HG03060 (cell line): ENCODE measurements at regions not wholly inside any gene's neighbourhood (a gene's known extent, or its start where the extent isn't known, plus 50 kb on each side); places are given as distances from the start of the nearest gene placed in this dataset.

Experiments
- ATAC-seq: cut with Tn5 transposase; IDR thresholded peaks from one replicate; pipeline ENCODE4 v1.9.1; 2021; ENCODE audit warnings: low read depth, moderate number of reproducible peaks; ENCODE audit not compliant: unreplicated experiment

GRCh38 chr5:165735388-165735787, 2230.0 kb downstream of the MAT2B start:
- no peak for ATAC-seq

GRCh38 chr5:165739079-165739741, 2233.8 kb downstream of the MAT2B start:
- ATAC-seq, result no peak

- ATAC-seq, result no peak
These were observed 2252.4 kb downstream of the MAT2B start for GRCh38 chr5:165757791-165758190.

GRCh38 chr5:165775111-165775510, 2269.7 kb downstream of the MAT2B start:
- ATAC-seq, result no peak

- no peak for ATAC-seq
These were observed 2274.1 kb downstream of the MAT2B start for GRCh38 chr5:165779505-165779904.

GRCh38 chr5:165780901-165781300, 2275.5 kb downstream of the MAT2B start:
- ATAC-seq, result no peak

GRCh38 chr5:165781738-165782137, 2276.3 kb downstream of the MAT2B start:
- ATAC-seq, result no peak

GRCh38 chr5:165783024-165783423, 2277.6 kb downstream of the MAT2B start:
- no peak for ATAC-seq

GRCh38 chr5:165786073-165786472, 2280.7 kb downstream of the MAT2B start:
- no peak for ATAC-seq

- ATAC-seq, result no peak
These were observed 2289.7 kb downstream of the MAT2B start for GRCh38 chr5:165795073-165795472.

- no peak for ATAC-seq
These were observed 2300.3 kb downstream of the MAT2B start for GRCh38 chr5:165805756-165806155.

- ATAC-seq, result no peak
These were observed 2302.9 kb downstream of the MAT2B start for GRCh38 chr5:165808335-165808734.

- no peak for ATAC-seq
These were observed 2304.5 kb downstream of the MAT2B start for GRCh38 chr5:165809914-165810313.

GRCh38 chr5:165829504-165829903, 2324.1 kb downstream of the MAT2B start:
- ATAC-seq, result no peak

GRCh38 chr5:165834891-165835290, 2329.5 kb downstream of the MAT2B start:
- no peak for ATAC-seq

- ATAC-seq, result no peak
These were observed 2330.6 kb downstream of the MAT2B start for GRCh38 chr5:165836046-165836445.

- ATAC-seq, result no peak
These were observed 2331.9 kb downstream of the MAT2B start for GRCh38 chr5:165837286-165837685.

GRCh38 chr5:165844571-165844970, 2339.2 kb downstream of the MAT2B start:
- no peak for ATAC-seq

GRCh38 chr5:165858118-165858517, 2352.7 kb downstream of the MAT2B start:
- ATAC-seq, result no peak

GRCh38 chr5:165859251-165859650, 2353.8 kb downstream of the MAT2B start:
- ATAC-seq, result no peak

- no peak for ATAC-seq
These were observed 2357.8 kb downstream of the MAT2B start for GRCh38 chr5:165863239-165863638.

- no peak for ATAC-seq
These were observed 2365.9 kb downstream of the MAT2B start for GRCh38 chr5:165871291-165871690.

GRCh38 chr5:165874851-165875250, 2369.4 kb downstream of the MAT2B start:
- ATAC-seq, result no peak
